CD14-positive monocyte (primary cell): ENCODE measurements at regions not wholly inside any gene's neighbourhood (a gene's known extent, or its start where the extent isn't known, plus 50 kb on each side); places are given as distances from the start of the nearest gene placed in this dataset.

Source experiments
- DNase-seq, 3 donors: peaks; one replicate each; pipeline ENCODE4 v3.0.0-alpha.2; 2011 to 2022
- H2AFZ ChIP-seq: 2 replicates; pipeline ENCODE4 v1.6.0; 2012; ENCODE audit warnings: mild to moderate bottlenecking, low read depth, low read length, inconsistent platforms; ENCODE audit not compliant: insufficient read depth, poor library complexity, severe bottlenecking
- H3K27ac ChIP-seq, 2 donors: 1 replicate in 1 of 2; 2 replicates in 1 of 2; pipeline ENCODE4 v1.5.1; 2012 to 2013; ENCODE audit warnings: low read length in 2 of 2, control low read depth in 1 of 2, inconsistent platforms in 1 of 2, low read depth in 1 of 2, mild to moderate bottlenecking in 1 of 2
- H3K27me3 ChIP-seq, 2 donors: one replicate each; pipeline versions ENCODE4 v1.6.0 to v1.6.1; 2011 to 2013; ENCODE audit warnings: low read length in 2 of 2; ENCODE audit not compliant: control insufficient read depth in 2 of 2, insufficient read depth in 2 of 2
- H3K36me3 ChIP-seq, 2 donors: replicated peaks in 1 of 2; 1 replicate in 1 of 2; 2 replicates in 1 of 2; pipeline versions ENCODE4 v1.5.1 to v1.6.1; 2012 to 2013; ENCODE audit warnings: low read length in 2 of 2, control low read depth in 1 of 2, inconsistent platforms in 1 of 2, mild to moderate bottlenecking in 1 of 2; ENCODE audit not compliant: insufficient read depth in 2 of 2, control insufficient read depth in 1 of 2
- H3K4me1 ChIP-seq, 2 donors: 1 replicate in 1 of 2; 2 replicates in 1 of 2; pipeline versions ENCODE4 v1.5.1 to v1.6.1; 2012 to 2013; ENCODE audit warnings: low read length in 2 of 2, control low read depth in 1 of 2, inconsistent platforms in 1 of 2, mild to moderate bottlenecking in 1 of 2, moderate library complexity in 1 of 2; ENCODE audit not compliant: insufficient read depth in 2 of 2, control insufficient read depth in 1 of 2
- H3K4me2 ChIP-seq: replicated peaks from 2 replicates; pipeline ENCODE3; 2012; ENCODE audit warnings: low read length, moderate library complexity, mild to moderate bottlenecking; ENCODE audit not compliant: poor library complexity, severe bottlenecking; ENCODE audit errors: extremely low read depth
- H3K4me3 ChIP-seq, 3 experiments: fragments of 200-600 bp in 1 of 3; sonication (generic) in 1 of 3; replicated peaks in 1 of 3; 1 replicate in 2 of 3; 2 replicates in 1 of 3; pipeline ENCODE4 v1.5.1; 2011 to 2013; ENCODE audit warnings: low read length in 3 of 3, mild to moderate bottlenecking in 3 of 3, control low read depth in 2 of 3, low read depth in 2 of 3, inconsistent platforms in 1 of 3, moderate library complexity in 1 of 3
- H3K79me2 ChIP-seq: 2 replicates; pipeline ENCODE4 v1.6.0; 2012; ENCODE audit warnings: mild to moderate bottlenecking, control low read depth, inconsistent platforms, low read length, moderate library complexity; ENCODE audit not compliant: insufficient read depth
- H3K9ac ChIP-seq: 2 replicates; pipeline ENCODE4 v1.6.0; 2017; ENCODE audit warnings: low read length, mild to moderate bottlenecking; ENCODE audit not compliant: insufficient read depth, poor library complexity, severe bottlenecking
- H3K9me3 ChIP-seq, 2 donors: replicated peaks in 1 of 2; 1 replicate in 1 of 2; 2 replicates in 1 of 2; pipeline versions ENCODE4 v1.5.1 to v1.6.1; 2012 to 2013; ENCODE audit warnings: low read length in 2 of 2, control low read depth in 1 of 2; ENCODE audit not compliant: control insufficient read depth in 1 of 2, insufficient read depth in 1 of 2
- H4K20me1 ChIP-seq: 2 replicates; pipeline ENCODE4 v1.6.0; 2012; ENCODE audit warnings: mild to moderate bottlenecking, low read length, control low read depth, moderate library complexity; ENCODE audit not compliant: insufficient read depth
- H3K27ac Mint-ChIP-seq, 7 donors: one replicate each; pipeline ENCODE4 v1.8.0; 2020; ENCODE audit warnings: mild to moderate bottlenecking in 7 of 7, mixed read lengths in 7 of 7, moderate library complexity in 6 of 7, inconsistent platforms in 2 of 7
- H3K27me3 Mint-ChIP-seq, 3 donors: one replicate each; pipeline ENCODE4 v1.8.0; 2021 to 2022; ENCODE audit warnings: low read depth in 3 of 3, mild to moderate bottlenecking in 3 of 3, mixed read lengths in 3 of 3, moderate library complexity in 3 of 3, inconsistent platforms in 1 of 3
- H3K36me3 Mint-ChIP-seq, 2 donors: one replicate each; pipeline ENCODE4 v1.8.0; 2020; ENCODE audit warnings: mixed read lengths in 2 of 2, inconsistent platforms in 1 of 2, mild to moderate bottlenecking in 1 of 2
- H3K4me1 Mint-ChIP-seq: one replicate; pipeline ENCODE4 v1.8.0; 2020; ENCODE audit warnings: mild to moderate bottlenecking, mixed read lengths
- H3K4me3 Mint-ChIP-seq, 2 donors: one replicate each; pipeline ENCODE4 v1.8.0; 2020; ENCODE audit warnings: mild to moderate bottlenecking in 2 of 2, mixed read lengths in 2 of 2, moderate library complexity in 1 of 2
- H3K9me3 Mint-ChIP-seq, 7 donors: one replicate each; pipeline ENCODE4 v1.8.0; 2020 to 2022; ENCODE audit warnings: mixed read lengths in 7 of 7, mild to moderate bottlenecking in 6 of 7, moderate library complexity in 6 of 7, inconsistent platforms in 2 of 7
- CTCF ChIP-seq: fragments of 200-600 bp; IDR thresholded peaks from one replicate; pipeline ENCODE4 v1.8.0; 2022; ENCODE audit warnings: antibody characterized with exemption, mild to moderate bottlenecking
- WGBS: methylation state at CpG from one replicate; pipeline ENCODE4 v1.1.5; 2013; ENCODE audit warnings: missing lambda C conversion rate; ENCODE audit not compliant: insufficient coverage; 5-methylcytosine and 5-hydroxymethylcytosine counted together
- intact Hi-C, 2 donors: fragments of 100-400 bp; cut with micrococcal nuclease; formaldehyde crosslinking; loops; one replicate each; pipeline versions ENCODE4 v1.15.0 to v1.15.1; 2023

DNA sequence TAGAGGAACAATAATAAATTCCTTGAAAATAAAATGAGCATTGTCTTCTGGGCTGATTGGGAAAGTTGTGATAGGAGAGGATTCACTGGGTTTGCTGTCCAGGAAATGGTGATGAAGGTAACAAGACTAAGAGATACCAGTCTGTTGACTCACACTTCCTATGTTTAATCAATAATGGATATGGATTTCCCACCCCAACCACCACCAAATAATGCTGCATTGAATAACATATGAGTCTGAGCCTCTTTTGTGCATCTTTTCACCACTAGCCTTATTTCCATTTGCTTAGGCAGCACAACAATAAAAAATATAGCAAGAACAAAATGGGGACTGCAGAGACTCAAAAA lies 120.2 kb upstream of the NFIB start:
- Histone ChIP-seq H3K4me1 (no peaks in the 10 kb centered on the region), H2AFZ (no peak overlapping the region), H3K4me2 (no peak overlapping the region), H4K20me1 (no peaks in the 10 kb centered on the region), H3K36me3 (no peaks in the 10 kb centered on the region), H3K27ac (no peak overlapping the region), H3K27me3 (peaks cover 0 to 3% of the 10 kb centered on the region in 2 donors), H3K4me3 (no peak overlapping the region), H3K79me2 (no peaks in the 10 kb centered on the region), H3K9me3 (no peaks in the 10 kb centered on the region), H3K9ac (no peak overlapping the region)
- Mint-ChIP-seq H3K27me3 (peaks cover 2 to 14% (median 2%) of the 10 kb centered on the region in 3 donors), H3K27ac (no peak overlapping the region), H3K4me3 (no peak overlapping the region), H3K4me1 (no peaks in the 10 kb centered on the region), H3K9me3 (no peaks in the 10 kb centered on the region), H3K36me3 (no peaks in the 10 kb centered on the region)
- no peak for TF ChIP-seq CTCF
- no peak for DNase-seq
- intact Hi-C loops = no loop called here

GRCh38 chr9:14433351-14434157 lies 119.6 kb upstream of the NFIB start:
- H3K4me3 ChIP-seq = no peak overlapping the region
- H3K27ac ChIP-seq = no peak overlapping the region
- 20% methylated on average over 1 of the region's 13 CpGs for WGBS

More at GRCh38 chr9:14433351-14434157, 119.6 kb upstream of the NFIB start:
- Histone ChIP-seq H3K36me3 (no peaks in the 10 kb centered on the region), H4K20me1 (no peaks in the 10 kb centered on the region), H3K9ac (no peak overlapping the region), H3K79me2 (no peaks in the 10 kb centered on the region), H3K9me3 (no peaks in the 10 kb centered on the region), H3K4me2 (no peak overlapping the region), H3K4me1 (no peaks in the 10 kb centered on the region), H2AFZ (no peak overlapping the region), H3K27me3 (peaks cover 0 to 3% of the 10 kb centered on the region in 2 donors)
- H3K9me3 Mint-ChIP-seq = peaks cover 0 to 3% (median 0%) of the 10 kb centered on the region in 7 donors
- intact Hi-C loops = no loop called here
- no peaks in the 10 kb centered on the region for H3K36me3 Mint-ChIP-seq
- peaks cover 2 to 14% (median 2%) of the 10 kb centered on the region in 3 donors for H3K27me3 Mint-ChIP-seq
- DNase-seq = no peak
- no peak overlapping the region for H3K27ac Mint-ChIP-seq
- H3K4me1 Mint-ChIP-seq = no peaks in the 10 kb centered on the region
- no peak for TF ChIP-seq CTCF
- no peak overlapping the region for H3K4me3 Mint-ChIP-seq
